Memory B cell (primary cell): ENCODE measurements at regions not wholly inside any gene's neighbourhood (a gene's known extent, or its start where the extent isn't known, plus 50 kb on each side); places are given as distances from the start of the nearest gene placed in this dataset.

Experiments used
- ATAC-seq: fragments of 150-1000 bp; cut with Tn5 transposase; 2 replicates; pipeline ENCODE4 v1.10.0; 2021; ENCODE audit warnings: low read depth, mild to moderate bottlenecking, moderate library complexity
- DNase-seq, 2 donors: peaks; one replicate each; pipeline ENCODE4 v3.0.0; 2022; ENCODE audit warnings: low spot score in 2 of 2
- H3K27ac Mint-ChIP-seq: one replicate; pipeline ENCODE4 v1.8.0; 2022; ENCODE audit warnings: mild to moderate bottlenecking, moderate library complexity, mixed read lengths
- H3K27me3 Mint-ChIP-seq: one replicate; pipeline ENCODE4 v1.8.0; 2022; ENCODE audit warnings: mixed read lengths
- H3K36me3 Mint-ChIP-seq: one replicate; pipeline ENCODE4 v1.8.0; 2022; ENCODE audit warnings: mild to moderate bottlenecking, mixed read lengths
- H3K4me1 Mint-ChIP-seq: one replicate; pipeline ENCODE4 v1.8.0; 2022; ENCODE audit warnings: mixed read lengths
- H3K4me3 Mint-ChIP-seq: one replicate; pipeline ENCODE4 v1.8.0; 2022; ENCODE audit warnings: mild to moderate bottlenecking, moderate library complexity, mixed read lengths
- H3K9me3 Mint-ChIP-seq: one replicate; pipeline ENCODE4 v1.8.0; 2022; ENCODE audit warnings: mixed read lengths

- DNase-seq, result no peak
- no peaks in the 10 kb centered on the region for H3K36me3 Mint-ChIP-seq
- no peak for ATAC-seq
These were observed 1584.5 kb upstream of the MIR17HG start for GRCh38 chr13:89763005-89763404.

DNA sequence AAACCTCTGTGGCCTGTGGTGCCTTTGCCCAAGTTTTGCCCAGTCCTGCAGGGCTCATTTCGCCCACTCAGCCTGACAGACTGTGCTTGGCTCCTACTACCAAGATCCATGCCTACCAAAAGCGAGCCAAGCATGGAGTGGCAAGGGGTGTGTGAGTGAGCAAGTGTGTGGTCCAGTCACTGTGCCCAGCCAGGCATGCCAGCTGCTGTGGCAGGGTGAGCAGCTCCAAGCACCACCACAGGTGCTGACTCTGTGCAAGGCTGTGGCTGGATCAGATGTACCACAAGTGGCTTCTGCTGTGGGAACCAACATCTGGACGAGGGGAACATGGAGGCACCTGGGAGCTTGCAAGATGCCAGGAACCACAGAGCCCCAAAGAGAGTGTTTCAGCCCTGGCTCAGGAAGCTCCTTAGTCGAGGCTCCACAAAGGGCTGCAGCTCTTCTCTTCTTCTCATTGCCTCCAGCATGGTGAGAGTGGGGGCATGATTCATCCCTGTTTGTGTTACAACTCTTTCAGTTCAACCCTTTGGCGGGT lies 1564.2 kb upstream of the MIR17HG start:
- Mint-ChIP-seq H3K4me1 (no peaks in the 10 kb centered on the region), H3K36me3 (no peaks in the 10 kb centered on the region), H3K27ac (no peak overlapping the region), H3K4me3 (no peak overlapping the region), H3K9me3 (no peaks in the 10 kb centered on the region), H3K27me3 (no peaks in the 10 kb centered on the region)
- ATAC-seq, result no peak
- no peak for DNase-seq

More at GRCh38 chr13:89763005-89763404, 1584.5 kb upstream of the MIR17HG start:
- no peak overlapping the region for H3K27ac Mint-ChIP-seq
- H3K27me3 Mint-ChIP-seq, result no peaks in the 10 kb centered on the region
- H3K9me3 Mint-ChIP-seq, result peaks cover 3% of the 10 kb centered on the region
- no peak overlapping the region for H3K4me3 Mint-ChIP-seq
- no peaks in the 10 kb centered on the region for H3K4me1 Mint-ChIP-seq

DNA sequence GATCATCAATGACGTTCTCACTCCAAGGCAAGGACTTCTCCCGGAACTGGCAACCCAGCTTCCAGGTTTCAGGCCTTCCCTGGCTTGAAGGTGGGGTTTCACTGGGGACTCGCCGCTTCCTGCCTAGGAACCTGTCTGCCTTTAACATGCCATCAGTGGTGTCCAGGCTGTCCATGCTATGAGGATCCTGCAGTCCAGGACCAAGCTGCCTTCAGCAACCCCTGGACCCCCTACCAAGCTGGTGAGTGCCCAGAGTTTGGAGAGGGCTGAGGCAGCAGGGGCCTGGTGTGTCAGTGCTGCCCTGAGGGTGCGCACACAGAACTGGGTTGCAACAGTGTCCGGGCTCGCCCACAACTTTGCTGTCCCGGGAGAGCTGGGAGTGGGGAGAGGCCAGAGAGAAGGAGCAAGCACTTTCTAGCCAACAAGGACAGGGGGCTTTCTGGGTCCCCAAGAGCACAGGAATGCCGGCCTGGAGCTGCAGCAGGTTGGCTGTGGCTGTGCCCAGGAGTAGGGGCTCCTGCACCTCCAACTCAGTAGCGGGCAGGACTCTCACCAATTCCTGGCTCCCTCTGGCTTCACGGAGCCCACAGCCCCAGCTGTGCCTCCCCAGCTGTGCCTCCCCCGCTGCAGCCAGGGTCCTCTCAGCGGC lies 1563.2 kb upstream of the MIR17HG start:
- no peaks in the 10 kb centered on the region for H3K4me1 Mint-ChIP-seq
- ATAC-seq, result no peak
- H3K36me3 Mint-ChIP-seq, result no peaks in the 10 kb centered on the region
- H3K27ac Mint-ChIP-seq, result no peak overlapping the region
- H3K9me3 Mint-ChIP-seq, result no peaks in the 10 kb centered on the region
- no peak overlapping the region for H3K4me3 Mint-ChIP-seq
- no peak for DNase-seq
- H3K27me3 Mint-ChIP-seq, result no peaks in the 10 kb centered on the region

GRCh38 chr13:89786531-89786930 lies 1561.0 kb upstream of the MIR17HG start:
- ATAC-seq (no peak), DNase-seq (no peak)
- no peak overlapping the region for H3K27ac Mint-ChIP-seq
- H3K4me1 Mint-ChIP-seq, result no peaks in the 10 kb centered on the region
- no peaks in the 10 kb centered on the region for H3K27me3 Mint-ChIP-seq
- no peaks in the 10 kb centered on the region for H3K9me3 Mint-ChIP-seq
- no peaks in the 10 kb centered on the region for H3K36me3 Mint-ChIP-seq
- no peak overlapping the region for H3K4me3 Mint-ChIP-seq

DNA sequence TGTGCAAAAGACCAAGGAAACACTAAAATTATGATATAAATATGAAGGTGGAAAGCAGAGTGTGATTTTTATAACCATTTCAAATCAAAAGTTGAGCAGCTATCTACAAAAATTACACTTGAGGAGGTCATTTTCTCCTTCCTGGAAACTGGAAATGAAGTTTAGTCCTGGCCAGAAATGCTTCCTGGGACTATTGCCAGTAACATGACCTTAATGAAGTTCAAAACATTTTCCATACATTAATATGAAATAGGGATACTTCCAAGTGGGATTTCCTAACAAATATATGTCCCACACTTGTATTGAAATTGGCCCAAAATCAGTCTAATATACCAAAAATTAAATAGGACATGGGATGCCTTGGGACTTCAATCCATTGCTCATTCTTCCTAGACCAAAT lies 1556.8 kb upstream of the MIR17HG start:
- no peaks in the 10 kb centered on the region for H3K4me1 Mint-ChIP-seq
- DNase-seq (no peak), ATAC-seq (no peak)
- no peaks in the 10 kb centered on the region for H3K36me3 Mint-ChIP-seq
- H3K9me3 Mint-ChIP-seq, result peaks cover under 1% of the 10 kb centered on the region
- H3K27me3 Mint-ChIP-seq, result no peaks in the 10 kb centered on the region
- no peak overlapping the region for H3K4me3 Mint-ChIP-seq
- H3K27ac Mint-ChIP-seq, result no peak overlapping the region

DNA sequence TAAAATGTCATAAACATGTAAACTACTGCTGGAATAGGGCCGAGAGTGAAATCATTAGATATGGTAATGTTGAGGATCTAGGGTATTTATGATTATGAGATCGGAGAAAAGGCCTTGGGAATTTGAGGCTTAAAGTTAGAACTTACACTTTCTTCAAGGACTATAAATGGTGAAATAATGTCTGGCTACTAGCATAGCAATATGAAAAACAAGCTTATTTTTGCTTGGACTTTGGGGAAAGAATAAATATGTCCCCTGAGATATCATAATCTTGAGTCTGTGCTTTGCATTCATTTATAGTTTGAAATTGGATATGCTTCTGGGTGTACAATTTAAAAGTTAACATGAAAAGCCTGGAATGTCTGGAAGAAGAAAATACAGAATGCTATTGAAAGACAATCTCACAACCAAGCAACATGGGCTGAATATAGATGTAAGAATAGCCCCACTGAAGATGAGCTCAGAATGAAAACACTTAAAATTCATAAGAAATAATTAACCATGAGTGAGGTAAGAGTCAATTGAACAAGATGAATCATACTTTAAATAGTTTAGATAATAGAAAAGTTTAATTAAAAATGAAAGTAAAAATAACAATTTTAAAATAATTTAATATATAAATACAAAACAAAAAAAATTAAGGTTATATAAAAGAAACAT lies 1555.4 kb upstream of the MIR17HG start:
- Mint-ChIP-seq H3K4me3 (no peak overlapping the region), H3K36me3 (no peaks in the 10 kb centered on the region), H3K27ac (no peak overlapping the region), H3K9me3 (peaks cover 6% of the 10 kb centered on the region), H3K4me1 (no peaks in the 10 kb centered on the region), H3K27me3 (no peaks in the 10 kb centered on the region)
- DNase-seq (no peak), ATAC-seq (no peak)

- Mint-ChIP-seq H3K4me1 (no peaks in the 10 kb centered on the region), H3K36me3 (no peaks in the 10 kb centered on the region), H3K27me3 (no peaks in the 10 kb centered on the region)
These were observed 1551.3 kb upstream of the MIR17HG start for GRCh38 chr13:89796196-89796595.

GRCh38 chr13:89803839-89804238 lies 1543.6 kb upstream of the MIR17HG start:
- H3K36me3 Mint-ChIP-seq, result no peaks in the 10 kb centered on the region
- H3K9me3 Mint-ChIP-seq, result peaks cover 2% of the 10 kb centered on the region
- H3K27me3 Mint-ChIP-seq, result no peaks in the 10 kb centered on the region
- ATAC-seq (no peak), DNase-seq (no peak)
- H3K4me3 Mint-ChIP-seq, result no peak overlapping the region
- no peak overlapping the region for H3K27ac Mint-ChIP-seq
- no peaks in the 10 kb centered on the region for H3K4me1 Mint-ChIP-seq

More at GRCh38 chr13:89796196-89796595, 1551.3 kb upstream of the MIR17HG start:
- no peak for ATAC-seq
- no peak overlapping the region for H3K27ac Mint-ChIP-seq
- no peak overlapping the region for H3K4me3 Mint-ChIP-seq
- H3K9me3 Mint-ChIP-seq, result peaks cover 6% of the 10 kb centered on the region
- DNase-seq, result no peak

- no peak for DNase-seq
- no peak for ATAC-seq
- Mint-ChIP-seq H3K27me3 (no peaks in the 10 kb centered on the region), H3K4me3 (no peak overlapping the region), H3K4me1 (no peaks in the 10 kb centered on the region), H3K9me3 (peaks cover 4% of the 10 kb centered on the region), H3K27ac (no peak overlapping the region), H3K36me3 (no peaks in the 10 kb centered on the region)
These were observed 1540.9 kb upstream of the MIR17HG start for GRCh38 chr13:89806594-89806993.

DNA sequence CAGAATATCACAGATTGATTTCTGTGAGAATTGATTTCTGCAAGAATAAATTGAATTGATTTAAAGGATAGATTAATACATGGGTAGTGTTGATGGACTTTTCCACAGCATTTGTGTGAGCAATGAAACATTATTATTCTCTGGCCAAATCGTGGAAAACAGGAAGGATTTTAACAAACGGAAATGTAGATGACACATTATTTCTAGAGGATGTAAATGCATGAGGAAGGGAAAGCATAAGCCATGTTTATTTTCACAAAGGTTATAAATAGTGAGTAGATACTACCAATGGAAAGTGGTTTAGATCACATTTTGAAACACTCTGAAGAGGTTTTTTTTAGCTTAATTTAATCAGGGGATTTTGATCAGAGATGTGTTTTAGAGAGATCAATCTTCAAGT lies 1534.6 kb upstream of the MIR17HG start:
- peaks cover 5% of the 10 kb centered on the region for H3K9me3 Mint-ChIP-seq
- H3K36me3 Mint-ChIP-seq, result no peaks in the 10 kb centered on the region
- ATAC-seq, result no peak
- no peak overlapping the region for H3K27ac Mint-ChIP-seq
- H3K4me3 Mint-ChIP-seq, result no peak overlapping the region
- H3K27me3 Mint-ChIP-seq, result no peaks in the 10 kb centered on the region
- H3K4me1 Mint-ChIP-seq, result no peaks in the 10 kb centered on the region
- no peak for DNase-seq

- peaks cover 5% of the 10 kb centered on the region for H3K9me3 Mint-ChIP-seq
- no peaks in the 10 kb centered on the region for H3K4me1 Mint-ChIP-seq
- H3K27ac Mint-ChIP-seq, result no peak overlapping the region
- H3K4me3 Mint-ChIP-seq, result no peak overlapping the region
- ATAC-seq, result no peak
- no peaks in the 10 kb centered on the region for H3K27me3 Mint-ChIP-seq
- no peaks in the 10 kb centered on the region for H3K36me3 Mint-ChIP-seq
- no peak for DNase-seq
These were observed 1531.1 kb upstream of the MIR17HG start for GRCh38 chr13:89816404-89816803.

DNA sequence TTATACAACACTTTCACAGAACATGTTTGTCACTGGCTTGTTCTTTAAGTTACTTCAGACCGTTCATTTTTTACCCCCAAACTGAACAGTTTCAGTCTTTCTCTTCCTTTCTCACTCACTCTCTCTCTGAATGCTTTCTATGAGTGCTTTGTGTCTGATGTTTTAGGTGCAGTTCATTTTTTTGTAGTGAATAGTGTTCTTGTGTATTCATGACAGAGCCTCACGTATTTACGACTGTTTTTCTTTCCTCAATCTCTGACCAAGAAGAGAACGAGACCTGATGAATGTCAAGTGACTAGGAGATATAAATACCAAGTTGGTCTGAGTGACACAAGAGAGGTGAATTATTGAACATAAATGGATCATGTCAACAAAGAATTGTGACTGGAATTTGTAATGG lies 1525.0 kb upstream of the MIR17HG start:
- DNase-seq, result no peak

DNA sequence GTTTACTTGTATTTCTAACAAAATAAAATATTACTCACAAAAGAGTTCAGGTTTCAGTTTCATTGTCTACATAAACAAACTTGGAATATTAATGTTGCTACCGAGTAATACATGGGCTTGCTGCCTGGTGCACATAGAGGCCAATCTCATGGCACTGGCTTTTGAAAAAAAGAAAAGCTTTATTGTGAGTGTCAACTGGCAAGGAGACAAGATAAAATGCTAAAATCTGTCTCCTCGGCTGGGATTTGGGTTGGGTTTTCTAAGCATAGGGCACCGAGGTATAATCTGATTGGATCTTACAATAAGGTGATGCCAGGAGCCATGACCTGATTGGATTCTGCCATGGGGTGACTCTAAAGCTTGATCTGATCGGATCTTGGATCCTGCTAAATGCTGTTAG lies 1519.9 kb upstream of the MIR17HG start:
- Mint-ChIP-seq H3K4me3 (no peak overlapping the region), H3K27me3 (no peaks in the 10 kb centered on the region), H3K9me3 (no peaks in the 10 kb centered on the region), H3K27ac (no peak overlapping the region), H3K4me1 (no peaks in the 10 kb centered on the region), H3K36me3 (no peaks in the 10 kb centered on the region)
- ATAC-seq (no peak), DNase-seq (no peak)

More for the DNA sequence above, 1525.0 kb upstream of the MIR17HG start:
- Mint-ChIP-seq H3K4me3 (no peak overlapping the region), H3K4me1 (no peaks in the 10 kb centered on the region), H3K27me3 (no peaks in the 10 kb centered on the region), H3K9me3 (peaks cover 1% of the 10 kb centered on the region), H3K27ac (no peak overlapping the region), H3K36me3 (no peaks in the 10 kb centered on the region)
- no peak for ATAC-seq

GRCh38 chr13:89828506-89828905 lies 1519.0 kb upstream of the MIR17HG start:
- no peaks in the 10 kb centered on the region for H3K9me3 Mint-ChIP-seq
- no peaks in the 10 kb centered on the region for H3K27me3 Mint-ChIP-seq

DNA sequence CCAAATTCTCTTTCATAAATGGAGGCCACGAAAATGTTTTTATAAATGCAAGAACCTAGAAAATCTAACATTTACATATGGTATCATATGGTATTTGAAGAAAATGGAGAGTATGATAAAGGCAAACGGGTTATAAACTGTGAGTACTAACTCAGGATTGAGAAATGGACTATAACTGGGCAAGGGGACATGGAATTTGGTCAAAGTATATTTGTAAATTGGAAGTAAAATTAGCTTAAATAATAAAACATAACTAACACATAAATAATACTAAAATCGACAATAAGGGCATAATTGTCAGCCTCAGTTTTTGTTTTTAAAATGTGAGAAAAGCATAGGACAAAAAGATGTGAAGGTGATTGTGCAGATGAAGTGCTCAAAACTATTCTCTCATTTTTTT lies 1516.3 kb upstream of the MIR17HG start:
- H3K4me1 Mint-ChIP-seq, result no peaks in the 10 kb centered on the region
- no peaks in the 10 kb centered on the region for H3K36me3 Mint-ChIP-seq
- no peak for DNase-seq
- H3K27ac Mint-ChIP-seq, result no peak overlapping the region
- no peak overlapping the region for H3K4me3 Mint-ChIP-seq
- H3K9me3 Mint-ChIP-seq, result peaks cover 2% of the 10 kb centered on the region
- no peaks in the 10 kb centered on the region for H3K27me3 Mint-ChIP-seq
- ATAC-seq, result no peak

More at GRCh38 chr13:89828506-89828905, 1519.0 kb upstream of the MIR17HG start:
- Mint-ChIP-seq H3K27ac (no peak overlapping the region), H3K36me3 (no peaks in the 10 kb centered on the region), H3K4me1 (no peaks in the 10 kb centered on the region), H3K4me3 (no peak overlapping the region)
- no peak for DNase-seq
- ATAC-seq, result no peak
